HTR-8/SVneo (cell line): ENCODE measurements at regions not wholly inside any gene's neighbourhood (a gene's known extent, or its start where the extent isn't known, plus 50 kb on each side); places are given as distances from the start of the nearest gene placed in this dataset.
A peak's percentile ranks its signal among the peaks of the same experiment; 100 is the strongest.

ENCODE experiments used
- DNase-seq: peaks from one replicate; pipeline ENCODE4 v3.0.0; 2011; ENCODE audit warnings: low spot score, mixed read lengths; ENCODE audit not compliant: insufficient read length
- FAIRE-seq: peaks from 2 replicates; lab custom pipeline; 2011; peaks lifted over from hg19 to GRCh38; lab: Jason Lieb, UNC

GRCh38 chr21:35239811-35240219 is 190.7 kb upstream of the RUNX1 start:
- DNase-seq (no peak), FAIRE-seq (no peak)

DNA sequence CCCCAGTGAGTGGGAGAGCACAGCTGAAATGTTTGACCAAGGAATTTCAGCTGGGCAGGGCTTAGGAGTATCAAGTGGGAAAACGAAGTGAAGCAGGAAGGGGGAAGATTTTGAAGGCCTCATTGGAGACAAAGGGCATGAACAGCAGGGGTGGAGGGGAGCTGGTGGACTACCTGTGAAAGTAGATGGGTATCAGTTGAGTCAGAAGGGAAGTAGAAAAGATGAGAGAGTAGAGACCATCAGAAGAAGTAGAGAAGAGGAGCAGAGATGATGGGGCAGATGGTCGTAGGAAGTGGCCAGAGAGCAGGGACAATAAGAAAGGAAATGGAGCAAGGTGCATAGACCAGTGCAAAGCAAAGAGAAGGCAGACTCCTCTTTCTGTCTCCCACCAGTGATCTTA is 189.0 kb upstream of the RUNX1 start:
- FAIRE-seq: no peak

GRCh38 chr21:35237287-35237686 is 188.2 kb upstream of the RUNX1 start:
- DNase-seq: no peak
- FAIRE-seq: no peak

More for the DNA sequence above, 189.0 kb upstream of the RUNX1 start:
- DNase-seq: no peak

GRCh38 chr21:35236090-35236489 is 187.0 kb upstream of the RUNX1 start:
- FAIRE-seq (no peak), DNase-seq (no peak)

DNA sequence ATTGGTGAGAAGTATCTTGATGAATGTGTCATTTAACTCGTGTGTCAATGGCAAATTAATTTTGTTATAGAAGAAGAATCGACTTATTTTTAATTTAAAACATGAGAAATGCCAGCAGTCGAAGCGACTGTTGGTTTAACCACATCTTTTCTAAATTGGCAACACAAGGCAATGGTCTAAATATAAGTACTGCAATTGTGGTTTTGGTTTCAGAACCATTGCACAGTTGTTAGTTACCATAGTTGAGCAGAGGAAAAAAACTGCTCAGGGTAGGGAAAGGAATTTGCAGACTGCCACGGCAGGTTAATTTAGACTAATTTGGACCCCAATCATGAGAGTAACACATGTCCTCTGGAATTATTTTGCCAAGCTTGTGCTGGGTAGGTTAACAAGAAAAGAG is 185.6 kb upstream of the RUNX1 start:
- FAIRE-seq: no peak

GRCh38 chr21:35233756-35234155 is 184.7 kb upstream of the RUNX1 start:
- DNase-seq (no peak), FAIRE-seq (no peak)

More for the DNA sequence above, 185.6 kb upstream of the RUNX1 start:
- no peak for DNase-seq

DNA sequence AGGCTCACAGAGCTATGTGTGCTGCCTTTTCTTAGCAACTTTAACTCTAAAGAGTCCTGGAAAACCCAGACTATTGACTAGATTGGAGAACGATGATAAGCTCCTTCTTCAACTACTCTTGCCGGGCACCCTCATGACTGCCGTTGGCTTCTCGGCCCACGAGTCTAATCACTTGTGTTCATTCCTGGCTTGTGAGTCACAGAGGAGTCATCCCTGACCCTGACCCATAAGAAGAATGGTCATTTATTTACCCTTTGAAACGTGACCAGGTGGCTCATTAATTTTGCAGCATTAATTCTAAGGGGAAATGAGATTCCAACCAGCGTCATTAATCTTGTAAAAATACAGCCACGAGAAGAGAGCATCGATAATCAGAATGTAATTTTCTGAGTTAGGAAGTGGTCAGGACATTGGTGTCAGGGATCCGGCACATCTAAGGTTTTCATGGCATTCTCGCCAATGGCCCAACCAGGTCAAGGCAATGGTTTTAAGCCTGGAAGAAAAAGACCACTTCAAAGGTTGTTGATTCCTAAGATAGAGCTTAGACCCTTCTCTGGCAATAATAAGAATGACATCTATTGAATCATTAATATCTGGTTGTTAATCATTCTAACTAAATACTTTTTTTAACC is 183.6 kb upstream of the RUNX1 start:
- DNase-seq: peak; percentile 73
- FAIRE-seq: peak; percentile 82

DNA sequence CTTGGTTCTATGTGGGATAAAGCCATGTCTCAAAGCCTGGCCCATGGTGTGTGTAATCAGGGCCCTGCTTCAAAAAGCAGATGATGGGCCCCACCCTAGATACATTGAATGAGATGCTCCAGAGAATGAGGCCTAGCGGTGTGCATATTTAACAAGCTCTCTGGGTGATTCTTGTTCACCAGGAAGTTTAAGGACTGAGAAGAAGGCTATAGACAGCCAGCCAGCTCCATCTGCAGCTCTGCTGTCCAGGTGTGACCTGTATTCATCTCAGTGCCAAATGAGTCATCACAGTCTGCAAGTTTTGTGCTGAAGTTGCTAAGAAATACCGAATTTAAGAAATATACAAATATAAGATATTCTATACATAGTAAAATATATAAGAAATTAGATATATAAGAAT is 182.0 kb upstream of the RUNX1 start:
- FAIRE-seq: no peak
- no peak for DNase-seq

DNA sequence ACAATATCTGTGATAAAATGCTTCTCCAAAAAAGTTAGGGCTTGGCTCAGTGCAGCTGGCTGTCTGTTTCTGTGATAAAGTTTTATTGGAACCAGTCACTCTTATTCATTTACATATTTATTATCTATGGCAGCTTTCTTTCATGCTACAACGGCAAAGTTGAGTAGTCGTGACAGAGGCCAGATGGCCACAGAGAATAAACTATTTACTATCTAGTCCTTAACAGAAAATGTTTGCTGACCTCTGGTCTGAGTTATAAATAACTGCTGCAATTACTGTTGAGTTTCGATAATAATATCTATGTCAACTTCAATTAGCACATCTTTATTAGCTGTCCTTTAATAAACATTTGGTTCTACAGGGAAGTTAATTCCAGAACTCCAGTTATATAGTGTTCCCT is 180.2 kb upstream of the RUNX1 start:
- DNase-seq (no peak), FAIRE-seq (no peak)

DNA sequence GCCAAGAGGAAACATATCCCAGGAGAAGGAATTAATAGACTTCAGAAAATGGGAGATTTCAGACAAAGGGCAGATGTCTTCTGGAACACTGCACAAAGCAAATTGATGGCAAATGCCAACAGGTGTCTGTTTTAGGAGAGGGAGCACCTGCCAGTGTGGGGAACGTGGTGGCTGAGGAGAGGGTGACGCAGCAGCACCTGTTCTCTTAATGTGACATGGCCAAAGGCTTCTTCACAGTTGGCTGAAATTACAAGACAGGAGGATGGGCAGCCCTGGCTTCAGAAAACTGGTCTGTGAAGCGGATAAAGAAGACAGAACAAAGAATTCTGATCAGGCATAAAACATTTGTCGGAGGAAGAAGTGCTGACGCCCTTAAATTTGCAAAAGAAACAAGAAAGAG is 178.7 kb upstream of the RUNX1 start:
- DNase-seq (no peak), FAIRE-seq (no peak)

- FAIRE-seq (no peak), DNase-seq (no peak)
These were observed 178.1 kb upstream of the RUNX1 start for GRCh38 chr21:35226968-35227744.

GRCh38 chr21:35226328-35226727 is 177.2 kb upstream of the RUNX1 start:
- FAIRE-seq: no peak
- peak; percentile 48 for DNase-seq

DNA sequence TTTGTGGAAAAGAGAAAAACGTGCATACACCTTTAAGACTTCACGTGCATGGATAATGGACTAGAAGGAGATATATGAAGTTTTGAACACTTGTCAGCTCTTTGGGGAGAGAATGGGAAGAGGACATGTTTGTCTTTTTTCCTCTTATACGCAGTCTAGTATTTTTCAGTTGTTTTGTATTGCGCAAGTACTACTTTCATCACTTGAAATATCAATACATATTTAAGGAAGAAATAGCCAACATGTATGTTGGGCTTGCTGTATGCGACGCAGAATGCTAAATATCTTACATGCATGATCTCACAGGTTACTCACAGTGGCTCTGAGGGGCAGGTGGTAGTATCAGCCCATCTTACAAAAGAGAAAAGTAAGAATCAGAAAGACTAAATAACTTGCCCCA is 176.5 kb upstream of the RUNX1 start:
- no peak for FAIRE-seq

GRCh38 chr21:35223480-35224156 is 174.5 kb upstream of the RUNX1 start:
- FAIRE-seq (no peak), DNase-seq (no peak)

More for the DNA sequence above, 176.5 kb upstream of the RUNX1 start:
- no peak for DNase-seq

DNA sequence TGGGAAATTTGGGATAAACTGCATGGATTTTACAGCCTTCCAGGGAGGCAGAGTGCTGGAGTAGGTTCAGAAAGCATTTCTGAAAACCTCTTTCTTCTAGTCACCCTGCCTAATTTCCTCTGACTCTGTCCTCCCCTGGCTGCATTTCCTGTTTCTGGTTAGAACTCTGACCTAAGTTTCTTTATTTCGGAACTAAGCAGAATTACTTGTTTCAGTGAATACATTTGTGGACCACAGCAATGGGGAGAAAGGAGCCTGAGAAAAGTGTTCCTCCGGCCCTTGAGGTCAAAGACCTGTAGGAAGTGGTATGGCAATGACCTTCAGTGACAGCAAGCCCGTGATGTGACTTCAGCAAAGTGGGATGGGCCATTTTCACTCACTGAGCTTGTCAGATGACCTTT is 173.4 kb upstream of the RUNX1 start:
- no peak for FAIRE-seq

DNA sequence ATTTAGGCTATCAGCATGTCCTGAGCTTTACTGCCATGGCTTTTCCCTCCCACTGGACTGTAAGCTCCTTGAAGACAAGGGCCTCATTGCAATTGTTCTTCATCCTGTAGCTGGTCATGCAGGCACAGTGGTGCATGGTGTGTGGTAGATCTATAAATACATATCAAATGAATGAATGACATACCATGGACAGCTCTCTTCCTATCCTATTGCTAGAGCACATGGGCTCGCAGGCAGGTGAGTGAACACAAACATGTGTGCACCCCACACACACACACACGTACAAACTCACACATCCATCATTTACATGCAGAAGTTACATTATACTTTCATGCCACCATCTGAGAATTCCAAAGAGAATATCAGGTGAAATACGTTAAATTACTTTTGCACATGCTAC is 172.9 kb upstream of the RUNX1 start:
- FAIRE-seq (no peak), DNase-seq (no peak)

More for the DNA sequence above, 173.4 kb upstream of the RUNX1 start:
- DNase-seq: no peak

GRCh38 chr21:35220301-35220700 is 171.2 kb upstream of the RUNX1 start:
- no peak for FAIRE-seq
- DNase-seq: no peak

DNA sequence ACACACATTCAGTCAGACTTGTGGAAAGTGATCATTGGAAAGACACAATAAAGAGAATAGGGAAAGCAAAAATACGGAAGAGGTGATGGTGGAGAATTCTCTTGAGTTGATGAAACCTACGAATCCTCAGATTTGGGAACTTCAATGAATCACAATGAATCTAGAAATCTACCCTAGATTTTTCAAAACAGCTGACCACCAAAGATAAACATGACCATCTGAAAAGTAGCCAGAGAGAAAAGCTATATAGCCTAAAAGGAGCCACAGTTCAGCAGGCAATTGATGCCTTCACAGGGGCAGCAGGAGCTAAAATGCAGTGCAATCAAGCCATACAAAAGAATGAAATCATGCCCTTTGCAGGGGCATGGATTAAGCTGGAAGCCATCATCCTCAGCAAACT is 170.6 kb upstream of the RUNX1 start:
- FAIRE-seq: no peak

DNA sequence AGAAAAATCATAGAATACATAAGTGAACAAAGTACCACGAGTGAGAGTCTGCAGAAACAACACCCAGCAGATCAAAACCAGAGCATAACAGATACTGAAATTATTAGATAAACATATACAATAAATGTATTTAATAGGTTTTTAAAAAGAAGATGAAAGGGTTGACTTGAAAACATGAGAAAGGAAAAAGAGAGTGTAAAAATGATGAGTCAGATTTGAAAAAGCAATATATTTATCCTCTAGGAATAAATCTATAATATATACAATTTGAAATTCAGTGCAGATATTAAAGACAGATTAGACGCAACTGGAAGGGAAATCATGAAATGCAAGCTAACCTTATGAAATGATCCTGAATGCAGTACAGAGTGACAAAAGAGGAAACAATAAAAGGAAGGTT is 170.2 kb upstream of the RUNX1 start:
- FAIRE-seq: no peak

More for the DNA sequence above, 170.6 kb upstream of the RUNX1 start:
- DNase-seq: no peak

DNA sequence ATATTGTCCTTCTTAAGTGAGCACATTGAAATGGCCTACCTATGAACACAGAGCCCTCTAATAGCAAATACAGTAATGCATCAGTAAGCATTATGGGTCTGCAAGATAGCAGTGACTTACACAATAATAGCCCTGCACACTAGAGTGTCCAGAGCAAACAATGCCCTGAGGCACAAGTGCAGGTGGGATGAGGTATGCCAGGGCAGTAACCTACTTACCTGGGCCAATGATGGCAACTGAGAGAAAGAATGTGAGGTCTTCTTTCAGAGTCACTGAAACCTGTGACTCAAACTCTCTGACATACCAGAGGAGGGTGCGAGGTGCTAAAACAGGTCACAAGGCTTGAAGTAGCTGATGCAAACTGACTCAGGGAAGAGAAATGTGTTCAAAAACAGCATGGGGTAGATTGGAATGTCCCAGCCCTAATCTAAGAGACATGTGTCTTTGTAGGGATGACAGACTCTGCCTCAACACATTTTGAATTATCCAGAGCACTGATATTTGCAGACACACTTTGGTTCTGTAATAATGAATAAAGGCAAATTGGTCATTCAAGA is 168.5 kb upstream of the RUNX1 start:
- FAIRE-seq (peak; percentile 59), DNase-seq (peak; percentile 50)

More for the DNA sequence above, 170.2 kb upstream of the RUNX1 start:
- no peak for DNase-seq

- no peak for DNase-seq
- no peak for FAIRE-seq
These were observed 167.9 kb upstream of the RUNX1 start for GRCh38 chr21:35216996-35217395.
